ENCODE measurements at regions not wholly inside any gene's neighbourhood (a gene's known extent, or its start where the extent isn't known, plus 50 kb on each side); places are given as distances from the start of the nearest gene placed in this dataset.

DNA sequence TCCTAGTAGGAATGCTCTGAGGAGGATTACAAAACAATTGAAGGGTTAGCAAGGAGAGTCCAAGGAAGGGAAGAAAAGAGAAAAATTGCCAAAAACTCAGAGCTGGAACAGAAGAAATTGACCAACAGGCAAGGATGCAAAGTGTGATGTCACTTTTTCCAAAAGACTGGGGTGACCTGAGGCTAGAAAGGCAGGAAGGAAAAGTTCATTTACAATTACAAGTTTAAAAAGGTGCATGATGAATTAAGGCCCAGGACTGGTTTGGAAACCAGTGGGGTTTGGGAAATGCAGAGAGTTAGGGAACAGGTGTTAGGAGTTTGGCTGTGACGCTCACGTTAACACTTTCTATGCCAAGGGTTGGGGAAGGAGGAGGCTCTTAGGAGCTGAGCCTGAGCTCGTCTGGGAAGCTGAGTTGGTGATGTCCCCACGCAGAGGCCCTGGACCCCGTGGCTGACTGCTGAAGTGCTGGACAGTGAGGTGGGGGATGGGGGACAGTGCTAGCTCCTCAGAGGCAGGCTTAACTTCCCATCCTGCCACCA, 92.6 kb upstream of the PODXL start:
- no peak overlapping the region for H3K4me3 ChIP-seq (ENCODE audit: low read depth, low read length)
- DNase-seq (ENCODE audit: low read depth): no peak
- TF ChIP-seq, protein P1, sequence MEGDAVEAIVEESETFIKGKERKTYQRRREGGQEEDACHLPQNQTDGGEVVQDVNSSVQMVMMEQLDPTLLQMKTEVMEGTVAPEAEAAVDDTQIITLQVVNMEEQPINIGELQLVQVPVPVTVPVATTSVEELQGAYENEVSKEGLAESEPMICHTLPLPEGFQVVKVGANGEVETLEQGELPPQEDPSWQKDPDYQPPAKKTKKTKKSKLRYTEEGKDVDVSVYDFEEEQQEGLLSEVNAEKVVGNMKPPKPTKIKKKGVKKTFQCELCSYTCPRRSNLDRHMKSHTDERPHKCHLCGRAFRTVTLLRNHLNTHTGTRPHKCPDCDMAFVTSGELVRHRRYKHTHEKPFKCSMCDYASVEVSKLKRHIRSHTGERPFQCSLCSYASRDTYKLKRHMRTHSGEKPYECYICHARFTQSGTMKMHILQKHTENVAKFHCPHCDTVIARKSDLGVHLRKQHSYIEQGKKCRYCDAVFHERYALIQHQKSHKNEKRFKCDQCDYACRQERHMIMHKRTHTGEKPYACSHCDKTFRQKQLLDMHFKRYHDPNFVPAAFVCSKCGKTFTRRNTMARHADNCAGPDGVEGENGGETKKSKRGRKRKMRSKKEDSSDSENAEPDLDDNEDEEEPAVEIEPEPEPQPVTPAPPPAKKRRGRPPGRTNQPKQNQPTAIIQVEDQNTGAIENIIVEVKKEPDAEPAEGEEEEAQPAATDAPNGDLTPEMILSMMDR (conservative IDR thresholded peaks at IDR 0.05; ENCODE audit: low read depth, low read length): no peak

DNA sequence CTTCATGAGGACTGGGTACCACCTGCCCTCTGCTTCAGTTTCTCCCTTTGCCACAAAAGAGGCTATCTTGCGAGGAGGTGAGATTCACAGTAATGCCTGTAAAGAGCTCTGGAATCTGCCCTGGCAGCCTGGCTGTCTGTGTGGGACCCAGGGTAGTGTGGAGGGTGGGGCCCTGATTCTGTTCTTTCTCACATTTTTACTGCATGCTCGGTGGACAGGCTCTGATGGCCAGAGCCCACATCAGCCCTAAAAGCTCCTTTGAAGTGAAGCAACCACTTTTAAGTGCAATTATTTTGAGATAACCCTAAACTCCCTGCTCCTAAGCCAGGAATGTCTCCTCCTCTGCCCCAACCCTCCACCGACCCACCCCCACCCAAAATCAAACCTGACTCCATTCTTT, 92.1 kb upstream of the PODXL start:
- H3K4me3 ChIP-seq (ENCODE audit: low read depth, low read length): no peak overlapping the region
- TF ChIP-seq, protein P1 (conservative IDR thresholded peaks at IDR 0.05; ENCODE audit: low read depth, low read length): no peak
- DNase-seq (ENCODE audit: low read depth): no peak

DNA sequence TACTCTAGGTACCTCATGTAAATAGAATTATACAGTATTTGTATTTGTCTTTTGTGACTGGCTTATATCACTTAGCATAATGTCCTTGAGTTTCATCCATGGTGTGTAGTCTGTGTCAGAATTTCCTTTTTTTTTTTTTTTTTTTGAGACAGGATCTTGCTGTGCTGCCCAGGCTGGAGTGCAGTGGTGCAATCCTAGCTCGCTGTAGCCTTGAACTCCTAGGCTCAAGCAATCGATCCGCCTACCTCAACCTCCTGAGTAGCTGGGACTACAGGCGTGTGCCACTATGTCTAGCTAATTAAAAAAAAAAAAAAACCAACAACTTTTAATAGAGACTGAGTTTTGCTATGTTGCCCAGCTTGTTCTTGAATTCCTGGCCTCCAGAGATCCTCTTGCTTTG, 89.8 kb upstream of the PODXL start:
- TF ChIP-seq, protein P1 (conservative IDR thresholded peaks at IDR 0.05; ENCODE audit: low read depth, low read length): no peak
- H3K4me3 ChIP-seq (ENCODE audit: low read depth, low read length): no peak overlapping the region
- no peak for DNase-seq (ENCODE audit: low read depth)

DNA sequence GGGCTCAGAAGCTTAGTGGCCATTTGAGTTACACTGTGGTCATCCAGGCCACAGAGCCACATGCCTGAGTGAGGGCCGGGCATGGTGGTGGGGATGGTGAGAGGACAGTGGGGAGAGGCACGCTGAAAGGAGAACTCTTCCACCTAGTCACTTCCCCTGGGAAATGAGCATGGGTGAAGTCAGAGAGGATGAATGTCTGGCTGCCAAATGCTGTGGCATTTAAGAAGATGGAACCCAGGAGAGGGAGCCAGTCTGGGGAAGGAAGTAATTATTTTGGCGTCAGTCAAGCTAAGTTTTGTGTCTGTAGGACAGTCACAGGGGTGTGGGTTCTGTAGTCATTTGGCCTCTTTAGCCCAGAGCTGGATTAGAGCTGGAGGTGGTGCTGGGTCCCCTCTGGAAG, 86.0 kb upstream of the PODXL start:
- DNase-seq (ENCODE audit: low read depth): no peak
- no peak overlapping the region for H3K4me3 ChIP-seq (ENCODE audit: low read depth, low read length)
- TF ChIP-seq, protein P1 (conservative IDR thresholded peaks at IDR 0.05; ENCODE audit: low read depth, low read length): no peak

DNA sequence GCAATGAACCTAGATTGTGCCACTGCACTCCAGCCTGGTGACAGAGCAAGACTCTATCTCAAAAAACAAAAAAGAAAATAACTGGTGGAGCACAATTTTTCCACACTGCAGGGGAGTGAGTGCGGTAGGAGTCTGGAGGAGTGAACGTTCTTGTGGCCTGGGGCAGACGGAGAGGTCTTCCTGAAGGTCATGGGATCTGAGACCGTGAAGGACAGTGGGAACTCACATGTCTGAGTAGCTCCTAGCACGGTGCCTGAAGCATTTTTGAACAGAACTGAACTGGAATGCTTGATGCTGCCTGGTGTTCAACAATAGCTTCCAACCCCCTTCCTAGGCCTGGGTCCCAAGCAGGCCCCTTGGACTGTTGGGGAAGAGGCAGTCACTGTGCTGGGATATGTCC, 84.3 kb upstream of the PODXL start:
- TF ChIP-seq, protein P1 (conservative IDR thresholded peaks at IDR 0.05; ENCODE audit: low read depth, low read length): no peak
- no peak for DNase-seq (ENCODE audit: low read depth)
- no peak overlapping the region for H3K4me3 ChIP-seq (ENCODE audit: low read depth, low read length)

DNA sequence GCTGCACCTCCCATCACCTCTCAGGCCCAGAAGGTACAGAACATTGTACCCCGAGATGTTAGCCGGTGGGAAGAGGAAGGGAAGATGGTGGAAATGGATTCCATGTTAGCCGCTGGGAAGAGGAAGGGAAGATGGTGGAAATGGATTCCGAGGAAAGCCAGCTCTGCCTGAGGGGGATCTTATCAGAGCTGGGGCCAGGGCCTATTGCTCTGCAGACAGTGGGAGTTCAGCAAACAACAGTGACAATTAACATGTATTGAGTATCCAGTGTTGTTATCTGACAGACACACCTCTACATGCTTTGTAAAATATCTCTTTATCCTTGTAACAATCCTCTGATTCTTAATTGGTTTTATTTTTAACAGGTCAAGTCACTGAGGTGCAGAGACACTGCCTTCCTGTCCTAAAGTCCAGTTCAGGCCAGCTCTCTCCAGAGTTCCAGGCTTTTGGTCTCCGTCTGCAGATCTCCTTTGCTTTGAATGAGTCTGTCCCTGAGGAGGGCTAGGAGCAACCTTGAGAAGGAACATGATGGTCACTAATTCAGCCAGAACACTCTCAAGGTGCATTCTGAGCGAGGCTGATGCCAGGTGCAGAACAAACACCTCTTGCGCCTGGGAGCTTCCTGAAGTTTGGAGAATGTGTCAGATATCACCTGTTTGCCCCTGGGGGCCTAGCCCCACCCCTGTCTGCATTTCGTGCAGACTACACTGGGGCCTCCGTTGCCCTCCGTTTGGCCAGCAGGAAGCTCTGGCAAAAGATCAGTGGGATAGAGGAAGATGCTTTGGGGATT, 82.4 kb upstream of the PODXL start:
- no peak overlapping the region for H3K4me3 ChIP-seq (ENCODE audit: low read depth, low read length)
- DNase-seq (ENCODE audit: low read depth): no peak
- TF ChIP-seq, protein P1 (conservative IDR thresholded peaks at IDR 0.05; ENCODE audit: low read depth, low read length): no peak

DNA sequence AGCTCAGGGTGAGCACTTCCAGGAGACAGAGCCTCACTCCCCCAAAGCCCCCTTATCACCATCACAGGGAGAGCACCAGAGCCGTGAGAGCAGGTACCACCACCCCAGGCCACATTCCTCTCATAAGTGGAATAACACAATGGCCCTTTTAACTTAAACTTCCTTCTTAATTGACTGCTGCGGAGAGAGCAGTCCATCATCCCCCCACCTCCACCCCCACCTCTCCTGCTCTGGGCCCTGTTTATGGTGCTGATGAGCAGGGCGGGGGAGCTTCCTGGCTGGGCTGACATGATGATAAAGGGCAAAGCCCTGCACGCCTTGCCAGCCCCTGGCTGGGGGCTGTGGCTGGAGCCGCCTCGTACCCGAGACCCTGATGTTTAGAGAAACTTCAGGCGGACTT, 81.4 kb upstream of the PODXL start:
- TF ChIP-seq, protein P1 (conservative IDR thresholded peaks at IDR 0.05; ENCODE audit: low read depth, low read length): no peak
- no peak for DNase-seq (ENCODE audit: low read depth)
- H3K4me3 ChIP-seq (ENCODE audit: low read depth, low read length): no peak overlapping the region
